GM19238 (cell line): ENCODE measurements at regions not wholly inside any gene's neighbourhood (a gene's known extent, or its start where the extent isn't known, plus 50 kb on each side); places are given as distances from the start of the nearest gene placed in this dataset.
"Not testable (repeated sequence)": the region's sequence is repeated elsewhere in the genome, so short reads cannot be mapped to it uniquely, and the experiment has no call there.

Experiments
- DNase-seq: peaks from one replicate; pipeline ENCODE4 v3.0.0; 2011; ENCODE audit warnings: low spot score; ENCODE audit not compliant: insufficient read length

- no peak for DNase-seq
Observed at GRCh38 chr4:89497517-89498308, 190.1 kb upstream of the GPRIN3 start.

DNA sequence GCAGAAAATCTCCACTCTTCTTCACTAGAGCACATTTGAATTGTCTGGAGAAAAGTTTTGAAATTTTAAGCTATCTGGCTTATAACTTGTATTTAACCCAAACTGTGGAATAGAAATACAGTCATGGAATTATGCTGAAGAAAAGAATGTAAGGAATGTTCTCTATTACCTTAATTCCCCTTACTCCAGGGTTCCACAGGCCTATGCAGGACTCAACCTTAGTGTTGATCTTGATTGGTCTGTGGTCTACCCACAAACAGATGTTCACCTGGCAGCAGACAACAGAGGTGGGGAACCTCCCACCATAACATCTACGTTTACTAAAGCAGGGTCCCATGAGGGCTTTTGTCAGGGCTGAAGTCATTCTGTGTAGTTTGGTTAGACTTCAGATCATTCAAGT is 189.3 kb upstream of the GPRIN3 start:
- no peak for DNase-seq

GRCh38 chr4:89493367-89493766 is 185.8 kb upstream of the GPRIN3 start:
- DNase-seq: no peak

DNA sequence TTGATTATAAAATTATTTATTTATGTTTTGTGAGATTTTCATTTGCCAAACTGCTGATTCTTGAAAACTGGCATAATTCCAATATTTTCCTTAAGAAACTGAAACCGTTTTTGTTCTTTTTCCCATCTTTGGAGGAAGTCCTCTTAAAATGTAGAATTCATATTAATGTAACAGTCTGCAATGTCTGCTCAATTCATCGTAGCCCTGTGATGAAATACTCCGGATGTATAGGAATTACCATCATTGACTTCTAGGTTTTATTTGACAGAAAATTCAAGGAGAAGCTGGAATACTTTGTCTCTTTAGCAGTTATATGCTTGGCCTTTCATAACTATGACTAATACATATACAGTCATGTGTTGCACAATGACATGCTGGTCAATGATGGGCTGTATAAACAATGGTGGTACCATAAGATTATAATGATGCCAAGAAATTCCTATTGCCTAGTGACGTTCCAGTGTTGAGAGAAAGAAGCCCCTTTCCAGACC is 185.0 kb upstream of the GPRIN3 start:
- DNase-seq: no peak

DNA sequence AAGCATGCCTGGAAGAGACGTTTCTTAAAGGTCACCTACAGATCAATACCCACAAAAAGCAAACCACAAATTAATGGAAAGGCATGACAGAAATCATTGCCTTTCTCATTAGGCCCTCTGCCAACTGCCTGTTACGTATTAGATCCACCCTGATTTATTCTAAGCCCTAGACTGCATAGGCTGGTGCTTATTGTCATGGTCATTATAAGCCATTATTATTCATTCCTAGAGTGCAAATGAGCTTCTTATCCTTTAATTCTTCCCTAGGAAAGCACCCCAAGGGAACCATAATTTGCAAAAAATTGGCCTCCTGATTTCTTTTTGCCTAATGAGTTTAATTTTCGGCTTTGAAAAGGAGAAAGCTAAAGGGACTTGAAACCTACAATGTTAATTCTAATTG is 184.2 kb upstream of the GPRIN3 start:
- no peak for DNase-seq

DNA sequence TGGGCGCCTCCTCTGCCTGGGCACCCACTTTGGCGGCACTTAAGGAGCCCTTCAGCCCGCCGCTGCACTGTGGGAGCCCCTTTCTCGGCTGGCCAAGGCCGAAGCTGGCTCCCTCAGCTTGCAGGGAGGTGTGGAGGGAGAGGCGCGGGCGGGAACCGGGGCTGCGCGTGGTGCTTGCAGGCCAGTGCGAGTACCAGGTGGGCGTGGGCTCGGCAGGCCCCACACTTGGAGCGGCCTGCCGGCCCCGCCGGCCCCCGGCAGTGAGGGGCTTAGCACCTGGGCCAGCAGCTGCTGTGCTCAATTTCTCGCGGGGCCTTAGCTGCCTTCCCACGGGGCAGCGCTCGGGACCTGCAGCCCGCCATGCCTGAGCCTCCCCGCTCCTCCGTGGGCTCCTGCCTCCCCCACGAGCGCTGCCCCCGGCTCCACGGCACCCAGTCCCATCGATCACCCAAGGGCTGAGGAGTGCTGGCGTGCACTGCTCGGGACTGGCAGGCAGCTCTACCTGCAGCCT is 182.4 kb upstream of the GPRIN3 start:
- not testable (repeated sequence) for DNase-seq

- DNase-seq: no peak
Observed at GRCh38 chr4:89489338-89489771, 181.8 kb upstream of the GPRIN3 start.

- DNase-seq: no peak
Observed at GRCh38 chr4:89488736-89489135, 181.1 kb upstream of the GPRIN3 start.

- DNase-seq: no peak
Observed at GRCh38 chr4:89486673-89487072, 179.1 kb upstream of the GPRIN3 start.

DNA sequence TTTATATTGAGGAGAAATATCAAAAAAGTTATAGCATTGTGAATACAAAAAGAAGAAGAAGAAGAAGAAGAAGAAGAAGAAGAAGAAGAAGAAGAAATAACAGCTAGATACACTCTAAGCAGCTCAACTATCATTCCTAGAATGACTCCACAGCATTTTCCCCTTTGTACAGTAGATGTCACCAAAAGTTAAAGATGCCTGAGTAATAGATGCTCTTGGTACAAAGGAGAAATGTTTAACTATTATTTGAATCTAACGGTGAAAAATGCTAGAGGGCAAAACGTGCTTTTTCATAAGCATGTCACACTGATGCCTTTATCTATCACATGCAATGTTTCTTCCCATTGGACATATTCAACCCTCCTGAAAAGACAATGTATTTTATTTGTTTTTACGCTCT is 178.4 kb upstream of the GPRIN3 start:
- DNase-seq: no peak

- DNase-seq: no peak
Observed at GRCh38 chr4:89483833-89484232, 176.2 kb upstream of the GPRIN3 start.

DNA sequence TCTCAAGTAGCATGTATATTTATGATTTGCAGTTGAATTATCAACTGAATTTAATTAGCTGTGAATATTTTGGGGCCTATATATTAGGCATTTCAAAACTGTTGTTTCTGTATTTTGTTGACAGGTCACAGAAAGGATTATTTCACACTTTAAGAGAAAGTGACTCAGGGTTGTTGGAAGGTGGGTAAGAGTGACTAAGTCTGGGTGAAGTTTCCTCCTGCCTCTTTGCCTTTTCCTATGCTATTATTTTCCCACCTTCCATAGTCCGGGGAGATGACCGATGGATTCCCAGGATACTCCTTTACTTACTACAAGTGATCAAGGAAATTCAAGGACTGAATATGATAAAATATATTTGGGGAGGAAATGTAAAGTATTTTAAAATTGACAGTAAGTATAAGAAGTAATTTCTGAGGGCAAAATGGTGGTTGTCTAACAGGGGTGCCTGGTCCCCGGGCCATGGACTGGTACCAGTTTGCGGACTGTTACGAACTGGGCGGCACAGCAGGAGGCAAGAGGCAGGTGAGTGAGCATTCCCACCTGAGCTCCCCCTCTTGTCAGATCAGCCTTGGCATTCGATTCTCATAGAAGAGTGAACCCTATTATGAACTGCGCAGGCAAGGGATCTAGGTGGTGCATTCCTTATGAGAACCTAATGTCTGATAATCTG is 175.5 kb upstream of the GPRIN3 start:
- no peak for DNase-seq

- no peak for DNase-seq
Observed at GRCh38 chr4:89482251-89482650, 174.7 kb upstream of the GPRIN3 start.

- DNase-seq: no peak
Observed at GRCh38 chr4:89469930-89470375, 162.4 kb upstream of the GPRIN3 start.

GRCh38 chr4:89469516-89469915 is 161.9 kb upstream of the GPRIN3 start:
- no peak for DNase-seq

DNA sequence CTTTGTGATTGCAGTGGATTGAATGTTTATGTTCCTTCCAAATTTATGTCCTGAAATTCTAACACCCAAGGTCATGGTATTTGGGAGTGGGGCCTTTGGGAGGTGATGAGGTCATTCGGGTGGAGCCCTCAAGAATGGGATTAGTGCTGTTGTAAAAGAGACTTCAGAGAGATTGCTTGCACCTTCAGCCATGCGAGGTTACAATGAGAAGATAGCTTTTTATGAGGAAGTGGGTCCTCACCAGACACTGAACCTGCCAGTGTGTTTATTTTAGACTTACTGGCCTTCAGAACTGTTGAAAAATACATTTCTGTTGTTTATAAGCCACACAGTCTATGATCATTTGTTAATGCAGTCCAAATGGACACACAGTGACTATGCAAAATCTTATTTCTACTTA is 161.0 kb upstream of the GPRIN3 start:
- DNase-seq: no peak

DNA sequence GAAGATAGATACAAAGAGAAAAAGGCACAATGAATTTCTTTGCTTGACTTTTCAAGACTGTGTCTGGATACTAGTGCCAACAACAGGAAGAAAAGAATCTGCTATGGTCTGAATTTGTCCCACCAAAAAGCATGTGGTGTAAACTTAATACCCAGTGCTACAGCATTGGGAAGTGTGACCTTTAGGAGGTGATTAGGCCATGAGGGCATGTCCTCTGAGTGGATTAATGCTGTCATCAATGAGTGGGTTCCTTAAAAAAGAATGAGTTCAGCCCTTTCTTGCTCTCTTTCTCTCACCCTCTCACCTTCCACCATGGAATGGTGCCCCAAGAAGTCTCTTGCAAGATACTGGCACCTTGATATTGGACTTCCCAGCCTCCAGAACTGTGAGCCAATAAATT is 155.7 kb upstream of the GPRIN3 start:
- no peak for DNase-seq

GRCh38 chr4:89447543-89447942 is 139.9 kb upstream of the GPRIN3 start:
- no peak for DNase-seq

- DNase-seq: no peak
Observed at GRCh38 chr4:89446193-89446592, 138.6 kb upstream of the GPRIN3 start.

GRCh38 chr4:89439533-89439932 is 131.9 kb upstream of the GPRIN3 start:
- DNase-seq: no peak

DNA sequence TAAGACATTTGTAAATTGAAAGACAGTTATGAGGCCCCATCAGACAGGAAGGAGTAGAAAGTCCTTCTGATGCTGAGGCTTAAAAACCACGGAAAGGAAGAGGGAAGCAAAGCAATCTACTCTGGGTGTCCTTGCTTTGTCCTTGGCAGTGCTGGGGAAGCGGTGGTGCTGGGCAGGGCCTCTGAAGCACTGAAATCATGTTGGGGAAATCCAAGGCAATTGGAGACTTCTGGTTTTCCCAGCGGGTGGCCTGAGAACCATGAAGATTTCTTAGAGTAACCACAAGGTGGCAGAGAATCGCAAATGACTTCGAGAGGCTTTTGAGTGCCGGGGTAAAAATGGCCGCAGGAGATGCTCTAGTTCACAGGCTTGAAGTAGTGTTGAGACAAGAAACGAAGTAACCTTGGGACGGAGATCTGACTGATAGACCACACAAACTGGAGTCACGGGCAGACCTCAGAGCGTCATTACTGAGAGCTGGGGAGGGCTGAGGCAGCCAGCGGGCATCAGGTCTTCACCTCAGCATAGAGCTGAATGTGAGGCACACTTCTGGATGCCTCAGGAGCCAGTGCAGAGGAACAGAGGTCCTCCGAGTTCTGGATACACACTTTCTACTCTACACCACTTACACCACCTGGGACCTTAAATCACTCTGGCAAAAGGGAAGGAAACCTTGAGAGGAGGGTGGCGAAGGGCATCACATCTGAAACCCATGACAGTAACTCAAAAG is 130.7 kb upstream of the GPRIN3 start:
- DNase-seq: no peak
